ENCODE measurements at regions not wholly inside any gene's neighbourhood (a gene's known extent, or its start where the extent isn't known, plus 50 kb on each side); places are given as distances from the start of the nearest gene placed in this dataset.

DNA sequence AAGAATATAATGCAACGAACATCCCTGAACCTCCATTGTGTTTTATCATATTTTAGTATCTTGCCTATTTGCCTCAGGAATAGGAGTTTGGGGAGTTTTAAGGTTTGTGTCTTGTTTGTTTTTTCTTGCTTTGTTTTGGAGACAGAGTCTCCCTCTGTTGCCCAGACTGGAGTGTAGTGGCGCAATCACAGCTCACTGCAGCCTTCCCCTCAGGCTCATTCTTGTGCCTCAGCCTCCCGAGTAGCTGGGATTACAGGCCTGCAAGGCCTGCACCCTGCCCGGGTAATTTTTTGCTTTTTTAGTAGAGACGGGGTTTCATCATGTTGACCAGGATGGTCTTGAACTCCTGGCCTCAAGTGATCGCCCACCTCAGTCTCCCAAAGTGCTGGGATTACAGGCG lies 63.3 kb upstream of the CARMIL1 start:
- no peak for DNase-seq (ENCODE audit: low spot score in 2 of 2, unreplicated experiment in 2 of 2)
- TF ChIP-seq, protein P1, sequence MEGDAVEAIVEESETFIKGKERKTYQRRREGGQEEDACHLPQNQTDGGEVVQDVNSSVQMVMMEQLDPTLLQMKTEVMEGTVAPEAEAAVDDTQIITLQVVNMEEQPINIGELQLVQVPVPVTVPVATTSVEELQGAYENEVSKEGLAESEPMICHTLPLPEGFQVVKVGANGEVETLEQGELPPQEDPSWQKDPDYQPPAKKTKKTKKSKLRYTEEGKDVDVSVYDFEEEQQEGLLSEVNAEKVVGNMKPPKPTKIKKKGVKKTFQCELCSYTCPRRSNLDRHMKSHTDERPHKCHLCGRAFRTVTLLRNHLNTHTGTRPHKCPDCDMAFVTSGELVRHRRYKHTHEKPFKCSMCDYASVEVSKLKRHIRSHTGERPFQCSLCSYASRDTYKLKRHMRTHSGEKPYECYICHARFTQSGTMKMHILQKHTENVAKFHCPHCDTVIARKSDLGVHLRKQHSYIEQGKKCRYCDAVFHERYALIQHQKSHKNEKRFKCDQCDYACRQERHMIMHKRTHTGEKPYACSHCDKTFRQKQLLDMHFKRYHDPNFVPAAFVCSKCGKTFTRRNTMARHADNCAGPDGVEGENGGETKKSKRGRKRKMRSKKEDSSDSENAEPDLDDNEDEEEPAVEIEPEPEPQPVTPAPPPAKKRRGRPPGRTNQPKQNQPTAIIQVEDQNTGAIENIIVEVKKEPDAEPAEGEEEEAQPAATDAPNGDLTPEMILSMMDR (IDR thresholded peaks at IDR 0.05; ENCODE audit: unreplicated experiment): no peak
- no peak overlapping the region for H3K27ac Mint-ChIP-seq
- H3K4me3 Mint-ChIP-seq: no peak overlapping the region
- H3K9me3 Mint-ChIP-seq: peaks cover 25% of the 10 kb centered on the region
- H3K4me1 Mint-ChIP-seq: peaks cover 26% of the 10 kb centered on the region
- H3K36me3 Mint-ChIP-seq: no peaks in the 10 kb centered on the region
- H3K27me3 Mint-ChIP-seq (ENCODE audit: low read depth): no peaks in the 10 kb centered on the region

DNA sequence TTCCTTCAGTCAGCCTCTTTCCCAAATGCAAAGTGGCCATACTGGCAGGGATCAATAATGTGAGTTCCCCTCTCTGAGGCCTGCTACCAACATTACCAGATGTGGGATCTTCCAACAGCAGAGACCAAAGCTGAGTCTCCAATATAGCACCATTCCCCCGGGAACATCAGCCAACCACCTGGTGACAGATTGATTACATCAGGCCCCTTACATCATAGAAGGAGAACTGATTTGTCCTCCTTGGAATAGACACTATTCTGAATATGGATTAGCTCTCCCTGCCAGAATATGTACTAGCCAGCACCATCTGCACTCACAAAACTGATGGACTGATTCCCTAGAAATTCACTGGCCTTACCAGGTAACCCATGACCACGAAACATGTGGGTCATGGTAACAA lies 61.9 kb upstream of the CARMIL1 start:
- TF ChIP-seq, protein P1 (IDR thresholded peaks at IDR 0.05; ENCODE audit: unreplicated experiment): no peak
- Mint-ChIP-seq H3K27ac (no peak overlapping the region), H3K4me3 (no peak overlapping the region), H3K27me3 (ENCODE audit: low read depth) (no peaks in the 10 kb centered on the region), H3K4me1 (peaks cover 26% of the 10 kb centered on the region), H3K9me3 (peaks cover 10% of the 10 kb centered on the region), H3K36me3 (no peaks in the 10 kb centered on the region)
- DNase-seq (ENCODE audit: low spot score in 2 of 2, unreplicated experiment in 2 of 2): no peak

DNA sequence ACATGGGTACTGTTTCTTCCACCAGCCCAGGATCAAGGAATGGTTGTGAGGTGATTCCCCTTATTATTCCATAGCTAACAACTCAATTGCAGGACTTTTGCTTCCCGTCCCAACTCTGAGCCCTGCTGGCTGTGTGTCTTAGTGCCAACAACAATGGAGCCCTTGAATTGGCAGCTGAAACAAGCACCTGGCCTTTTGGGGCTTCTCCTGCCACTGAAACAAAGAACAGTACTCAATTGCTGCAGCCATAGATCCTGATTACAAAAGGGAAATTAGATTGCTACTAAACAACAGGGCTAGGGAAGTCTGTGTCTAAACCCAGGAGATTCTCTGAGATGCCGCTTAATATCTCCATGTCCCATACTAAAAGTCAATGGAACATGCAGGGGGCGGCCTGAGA lies 61.3 kb upstream of the CARMIL1 start:
- H3K36me3 Mint-ChIP-seq: no peaks in the 10 kb centered on the region
- no peak overlapping the region for H3K4me3 Mint-ChIP-seq
- DNase-seq (ENCODE audit: low spot score in 2 of 2, unreplicated experiment in 2 of 2): no peak
- no peaks in the 10 kb centered on the region for H3K27me3 Mint-ChIP-seq (ENCODE audit: low read depth)
- TF ChIP-seq, protein P1 (IDR thresholded peaks at IDR 0.05; ENCODE audit: unreplicated experiment): no peak
- peaks cover 8% of the 10 kb centered on the region for H3K9me3 Mint-ChIP-seq
- peaks cover 26% of the 10 kb centered on the region for H3K4me1 Mint-ChIP-seq
- H3K27ac Mint-ChIP-seq: no peak overlapping the region

DNA sequence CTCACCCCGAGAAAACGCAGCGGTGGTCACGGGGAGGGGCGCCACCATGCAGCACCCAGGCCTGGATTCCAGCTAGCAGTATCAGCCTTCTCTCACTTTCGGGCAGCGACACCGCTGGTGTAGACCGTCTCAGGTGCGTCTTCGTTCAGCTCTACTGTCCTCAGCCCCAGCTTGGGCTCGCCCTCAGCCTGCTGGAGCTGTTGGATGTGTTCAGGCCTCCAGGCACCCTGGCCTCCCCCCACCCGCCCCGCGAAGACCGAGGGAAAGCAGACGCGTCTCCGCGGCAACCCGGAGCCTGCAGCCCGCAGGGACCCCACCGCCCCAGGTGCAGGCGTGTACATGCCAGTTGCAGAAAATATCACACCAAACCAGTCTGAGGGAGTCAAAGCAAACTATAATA lies 60.8 kb upstream of the CARMIL1 start:
- no peaks in the 10 kb centered on the region for H3K27me3 Mint-ChIP-seq (ENCODE audit: low read depth)
- no peaks in the 10 kb centered on the region for H3K36me3 Mint-ChIP-seq
- TF ChIP-seq, protein P1 (IDR thresholded peaks at IDR 0.05; ENCODE audit: unreplicated experiment): no peak
- H3K9me3 Mint-ChIP-seq: peaks cover 8% of the 10 kb centered on the region
- peaks cover 28% of the 10 kb centered on the region for H3K4me1 Mint-ChIP-seq
- no peak overlapping the region for H3K27ac Mint-ChIP-seq
- no peak for DNase-seq (ENCODE audit: low spot score in 2 of 2, unreplicated experiment in 2 of 2)
- H3K4me3 Mint-ChIP-seq: no peak overlapping the region

DNA sequence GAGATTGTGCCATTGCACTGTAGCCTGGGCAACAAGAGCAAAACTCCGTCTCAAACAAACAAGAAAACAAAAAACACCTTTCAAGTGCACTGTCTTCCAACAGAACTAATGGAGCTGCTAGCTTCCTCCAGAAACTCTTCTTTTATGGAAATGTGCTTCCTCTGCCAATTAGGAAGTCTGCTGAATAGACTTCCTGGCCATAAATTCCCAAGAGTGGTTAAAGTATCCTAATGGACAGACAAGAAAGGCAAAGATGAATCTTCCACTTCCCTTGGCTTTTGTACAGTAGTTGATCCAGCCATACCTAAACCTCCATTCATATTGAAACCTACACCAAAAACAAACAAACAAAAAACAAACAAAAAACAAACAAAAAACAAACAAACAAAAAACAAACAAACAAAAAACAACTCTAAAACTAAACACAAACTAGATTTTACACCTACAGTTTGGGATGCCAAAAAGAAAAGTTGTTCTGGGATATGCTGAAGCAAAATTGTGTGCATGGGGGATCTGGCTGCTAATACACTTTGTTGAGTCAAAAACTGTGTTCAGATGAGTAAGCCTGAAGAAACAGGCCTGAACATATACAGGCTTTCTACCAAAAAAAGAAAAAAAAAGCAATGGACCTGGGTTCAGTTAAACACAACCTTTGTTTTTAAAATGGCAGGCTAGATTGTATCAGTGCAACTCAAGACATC lies 59.8 kb upstream of the CARMIL1 start:
- Mint-ChIP-seq H3K9me3 (peaks cover 3% of the 10 kb centered on the region), H3K27ac (peak overlapping the region; percentile 52)
- TF ChIP-seq, protein P1 (IDR thresholded peaks at IDR 0.05; ENCODE audit: unreplicated experiment): no peak

DNA sequence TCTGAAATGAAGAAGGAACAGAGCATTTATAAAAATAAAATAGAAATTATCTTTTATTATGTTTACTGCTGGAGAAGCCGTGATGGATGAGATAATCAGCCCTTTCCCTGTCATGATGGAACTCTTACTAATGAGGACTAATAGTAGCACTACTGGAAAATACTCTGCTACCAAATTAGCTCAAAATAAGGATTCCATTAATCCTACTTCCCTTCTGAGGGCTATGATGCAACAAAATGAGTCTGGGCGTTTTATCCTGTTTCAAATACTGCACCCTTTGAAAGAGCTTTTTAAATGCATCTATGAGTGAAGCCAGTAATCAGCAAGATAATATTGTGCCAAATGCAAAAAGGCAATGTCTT lies 59.3 kb upstream of the CARMIL1 start:
- DNase-seq (ENCODE audit: low spot score in 2 of 2, unreplicated experiment in 2 of 2): no peak

More for the DNA sequence above, 59.8 kb upstream of the CARMIL1 start:
- H3K36me3 Mint-ChIP-seq: no peaks in the 10 kb centered on the region
- DNase-seq (ENCODE audit: low spot score in 2 of 2, unreplicated experiment in 2 of 2): no peak
- H3K4me3 Mint-ChIP-seq: no peak overlapping the region
- peaks cover 37% of the 10 kb centered on the region for H3K4me1 Mint-ChIP-seq
- peaks cover 4% of the 10 kb centered on the region for H3K27me3 Mint-ChIP-seq (ENCODE audit: low read depth)

More for the DNA sequence above, 59.3 kb upstream of the CARMIL1 start:
- Mint-ChIP-seq H3K27me3 (ENCODE audit: low read depth) (peaks cover 8% of the 10 kb centered on the region), H3K9me3 (peaks cover 3% of the 10 kb centered on the region), H3K27ac (no peak overlapping the region), H3K4me3 (no peak overlapping the region), H3K36me3 (no peaks in the 10 kb centered on the region), H3K4me1 (peaks cover 37% of the 10 kb centered on the region)
- TF ChIP-seq, protein P1 (IDR thresholded peaks at IDR 0.05; ENCODE audit: unreplicated experiment): no peak

Data from mesothelial cell of epicardium (in vitro differentiated cells).